ENCODE measurements at regions not wholly inside any gene's neighbourhood (a gene's known extent, or its start where the extent isn't known, plus 50 kb on each side); places are given as distances from the start of the nearest gene placed in this dataset.

DNA sequence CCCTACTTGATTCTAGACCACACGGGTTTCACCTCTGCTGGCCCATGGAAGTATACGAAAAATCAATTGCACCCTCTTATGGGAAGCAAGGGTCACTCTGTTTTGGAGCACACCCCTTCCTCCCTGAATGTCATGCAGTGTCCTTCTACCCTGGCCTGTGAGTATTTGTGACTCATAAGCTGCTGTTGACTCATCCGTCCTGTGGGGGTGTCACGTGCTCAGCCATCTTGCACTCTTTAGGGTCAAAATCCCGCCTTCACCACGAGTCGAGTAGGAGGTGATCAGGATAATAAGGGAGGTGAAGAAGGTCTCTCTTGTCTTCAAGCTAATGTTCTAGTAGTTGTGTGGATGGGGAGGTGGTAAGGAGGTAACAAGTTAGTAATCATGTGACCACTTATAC is 341.0 kb upstream of the EEF2KMT start:
- Histone ChIP-seq H3K27me3 (ENCODE audit: insufficient read depth, low read length) (0 out of 2 replicates have a peak, but pooled peaks cover 6% of the 10 kb centered on the region), H3K4me3 (replicated peaks in 1 of 2; ENCODE audit: low read depth in 1 of 2, low read length in 2 of 2) (no peak overlapping the region), H2AFZ (ENCODE audit: low read depth, low read length, poor library complexity, severe bottlenecking) (peak overlapping the region; percentile 76), H3K9ac (ENCODE audit: low read length) (no peak overlapping the region), H3K27ac (ENCODE audit: low read depth, low read length) (no peak overlapping the region), H3K4me2 (ENCODE audit: low read length) (peak overlapping the region; percentile 55), H3K4me1 (ENCODE audit: control insufficient read depth in 1 of 2, insufficient read depth in 2 of 2, low read length in 2 of 2) (peaks cover 3 to 15% of the 10 kb centered on the region in 2 experiments; a peak in 3 of 4 replicates), H3K9me2 (ENCODE audit: insufficient read depth) (no peaks in the 10 kb centered on the region), H4K20me1 (ENCODE audit: insufficient read depth) (no peaks in the 10 kb centered on the region), H3K9me3 (ENCODE audit: control insufficient read depth in 1 of 2, insufficient read depth in 1 of 2, low read depth in 1 of 2, low read length in 2 of 2) (no peaks in the 10 kb centered on the region), H3K36me3 (ENCODE audit: control insufficient read depth in 1 of 2, insufficient read depth in 2 of 2, low read length in 2 of 2) (no peaks in the 10 kb centered on the region), H3K79me2 (ENCODE audit: insufficient read depth, low read length) (no peaks in the 10 kb centered on the region)
- TF ChIP-seq, protein P1, sequence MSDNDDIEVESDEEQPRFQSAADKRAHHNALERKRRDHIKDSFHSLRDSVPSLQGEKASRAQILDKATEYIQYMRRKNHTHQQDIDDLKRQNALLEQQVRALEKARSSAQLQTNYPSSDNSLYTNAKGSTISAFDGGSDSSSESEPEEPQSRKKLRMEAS (IDR thresholded peaks at IDR 0.05) = peak; percentile 64
- TF ChIP-seq FOSL1 (IDR thresholded peaks at IDR 0.05; ENCODE audit: low read depth) (peak; percentile 63), RAD21 (IDR thresholded peaks at IDR 0.05; ENCODE audit: low read depth) (no peak), JUND (IDR thresholded peaks at IDR 0.05) (peak; percentile 58)
- intact Hi-C loops (cut with micrococcal nuclease) = no loop called here
- ChIA-PET CTCF (no interaction called here), POLR2A (no interaction called here), RAD21 (ENCODE audit: low non-redundant PET in 1 of 2, low total read pairs in 2 of 2, uncharacterized antibody in 2 of 2, unreplicated experiment in 2 of 2) (no interaction called here)
- ATAC-seq (peak; percentile 68), DNase-seq (ENCODE audit: low read depth, low spot score) (peak; percentile 21)
- no TSS peak for BruUV-seq (replicated peaks)

- Histone ChIP-seq H3K4me1 (ENCODE audit: control insufficient read depth in 1 of 2, insufficient read depth in 2 of 2, low read length in 2 of 2) (peaks cover 2 to 7% of the 10 kb centered on the region in 2 experiments; a peak in 3 of 4 replicates), H3K4me3 (replicated peaks in 1 of 2; ENCODE audit: low read depth in 1 of 2, low read length in 2 of 2) (no peak overlapping the region), H3K9me2 (ENCODE audit: insufficient read depth) (no peaks in the 10 kb centered on the region), H3K9ac (ENCODE audit: low read length) (no peak overlapping the region), H3K27ac (ENCODE audit: low read depth, low read length) (no peak overlapping the region), H2AFZ (ENCODE audit: low read depth, low read length, poor library complexity, severe bottlenecking) (no peak overlapping the region), H4K20me1 (ENCODE audit: insufficient read depth) (no peaks in the 10 kb centered on the region), H3K9me3 (ENCODE audit: control insufficient read depth in 1 of 2, insufficient read depth in 1 of 2, low read depth in 1 of 2, low read length in 2 of 2) (no peaks in the 10 kb centered on the region), H3K79me2 (ENCODE audit: insufficient read depth, low read length) (no peaks in the 10 kb centered on the region), H3K36me3 (ENCODE audit: control insufficient read depth in 1 of 2, insufficient read depth in 2 of 2, low read length in 2 of 2) (no peaks in the 10 kb centered on the region), H3K27me3 (ENCODE audit: insufficient read depth, low read length) (0 out of 2 replicates have a peak, but pooled peaks cover 3% of the 10 kb centered on the region), H3K4me2 (ENCODE audit: low read length) (no peak overlapping the region)
- no peak for ATAC-seq
- ChIA-PET CTCF (no interaction called here), POLR2A (no interaction called here), RAD21 (ENCODE audit: low non-redundant PET in 1 of 2, low total read pairs in 2 of 2, uncharacterized antibody in 2 of 2, unreplicated experiment in 2 of 2) (no interaction called here)
- no TSS peak for BruUV-seq (replicated peaks)
- TF ChIP-seq, protein P2, sequence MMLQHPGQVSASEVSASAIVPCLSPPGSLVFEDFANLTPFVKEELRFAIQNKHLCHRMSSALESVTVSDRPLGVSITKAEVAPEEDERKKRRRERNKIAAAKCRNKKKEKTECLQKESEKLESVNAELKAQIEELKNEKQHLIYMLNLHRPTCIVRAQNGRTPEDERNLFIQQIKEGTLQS (IDR thresholded peaks at IDR 0.05) = no peak
- DNase-seq (ENCODE audit: low read depth, low spot score) = no peak
- intact Hi-C loops (cut with micrococcal nuclease) = no loop called here
Measured at GRCh38 chr16:5433587-5433986, 336.0 kb upstream of the EEF2KMT start.
